Activated CD8-positive, alpha-beta memory T cell treated with anti-CD3 and anti-CD28 coated beads for 24 hours (primary cell): ENCODE measurements at regions not wholly inside any gene's neighbourhood (a gene's known extent, or its start where the extent isn't known, plus 50 kb on each side); places are given as distances from the start of the nearest gene placed in this dataset.

ENCODE experiments used
- DNase-seq: peaks from one replicate; pipeline ENCODE4 v3.0.0-alpha.2; 2020

DNA sequence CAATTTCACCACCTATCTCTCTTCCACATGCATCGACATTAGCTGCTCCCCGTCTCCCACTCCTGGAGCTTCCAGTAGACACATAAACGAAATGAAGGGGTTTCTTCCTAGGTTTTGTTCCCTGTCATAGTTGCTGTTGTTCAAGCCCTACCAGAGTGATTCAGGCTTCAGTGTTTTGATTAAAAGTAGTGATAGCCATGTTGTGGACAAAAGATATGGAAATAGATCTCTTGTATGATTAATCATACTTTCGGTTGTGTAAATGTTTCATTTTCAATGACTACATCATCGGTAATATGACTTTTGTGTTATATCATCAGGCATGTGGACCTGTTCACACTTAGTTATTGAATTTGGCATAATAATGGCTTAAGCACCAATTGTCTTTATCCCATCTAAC lies 96.5 kb upstream of the KLF3 start:
- no peak for DNase-seq

DNA sequence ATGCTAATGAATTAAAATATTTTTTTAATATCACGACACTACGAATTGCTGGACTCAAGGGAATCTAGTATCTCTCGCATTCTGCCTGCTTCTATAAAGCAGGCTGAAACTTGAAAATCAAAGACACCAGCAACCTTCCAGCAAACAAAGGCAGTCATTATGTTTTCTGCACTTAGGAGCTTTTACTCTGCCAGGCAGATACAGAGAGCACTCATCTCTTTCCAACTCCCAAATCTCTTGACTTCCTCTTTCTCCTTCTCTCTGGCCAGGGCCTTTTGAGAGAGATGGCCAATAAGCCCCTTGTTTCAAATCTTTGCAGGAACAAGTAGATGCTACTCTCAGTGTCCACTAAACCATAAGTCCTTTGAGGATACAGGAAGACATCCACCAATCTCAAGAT lies 95.2 kb upstream of the KLF3 start:
- DNase-seq, result no peak

DNA sequence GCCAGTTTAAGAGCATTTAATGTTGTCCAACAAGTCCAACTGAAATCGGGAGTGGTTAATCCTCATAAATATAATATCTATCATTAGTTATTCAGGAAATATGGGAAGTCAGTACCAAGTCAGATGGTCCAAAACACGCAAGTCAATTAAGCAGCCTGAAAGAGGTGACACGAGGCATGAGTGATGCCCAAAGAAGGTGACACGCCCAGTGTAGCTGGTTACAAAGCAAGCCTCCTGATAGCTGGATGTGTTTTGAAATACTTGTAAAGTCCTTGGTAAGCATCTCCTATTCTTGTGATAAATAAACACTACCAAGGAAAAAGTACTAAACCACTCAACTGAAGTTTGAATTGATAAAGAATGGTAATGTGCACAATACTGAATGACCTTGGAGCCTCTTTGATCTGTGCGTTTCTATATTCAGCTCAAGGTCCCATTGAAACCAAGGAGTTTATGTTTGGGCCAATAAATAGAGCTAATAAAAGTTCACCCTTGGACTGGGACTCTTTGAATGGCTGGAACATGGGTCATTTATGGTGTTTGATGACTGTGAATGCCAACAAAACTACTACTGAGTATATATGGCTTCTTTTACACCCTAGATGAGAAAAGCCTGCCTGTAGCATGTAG lies 93.2 kb upstream of the KLF3 start:
- no peak for DNase-seq

DNA sequence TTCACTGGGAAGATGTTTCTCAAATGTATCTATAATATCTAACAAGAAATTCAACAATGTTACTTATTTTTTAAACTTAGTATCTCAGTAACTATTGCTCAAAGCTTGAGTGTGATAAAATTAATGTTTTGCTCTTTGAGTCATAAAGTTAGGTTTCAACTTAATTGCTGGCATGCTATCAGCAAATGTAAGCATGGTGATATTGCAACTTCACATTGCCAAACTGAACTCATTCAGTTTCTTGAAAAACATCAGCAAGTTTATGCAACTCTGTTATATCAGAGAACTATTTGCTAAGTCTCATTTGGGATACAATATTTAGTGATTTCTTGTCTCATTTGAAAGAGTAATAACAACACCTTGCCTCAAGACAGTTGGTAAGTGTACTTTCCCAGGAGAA lies 91.2 kb upstream of the KLF3 start:
- DNase-seq, result no peak

DNA sequence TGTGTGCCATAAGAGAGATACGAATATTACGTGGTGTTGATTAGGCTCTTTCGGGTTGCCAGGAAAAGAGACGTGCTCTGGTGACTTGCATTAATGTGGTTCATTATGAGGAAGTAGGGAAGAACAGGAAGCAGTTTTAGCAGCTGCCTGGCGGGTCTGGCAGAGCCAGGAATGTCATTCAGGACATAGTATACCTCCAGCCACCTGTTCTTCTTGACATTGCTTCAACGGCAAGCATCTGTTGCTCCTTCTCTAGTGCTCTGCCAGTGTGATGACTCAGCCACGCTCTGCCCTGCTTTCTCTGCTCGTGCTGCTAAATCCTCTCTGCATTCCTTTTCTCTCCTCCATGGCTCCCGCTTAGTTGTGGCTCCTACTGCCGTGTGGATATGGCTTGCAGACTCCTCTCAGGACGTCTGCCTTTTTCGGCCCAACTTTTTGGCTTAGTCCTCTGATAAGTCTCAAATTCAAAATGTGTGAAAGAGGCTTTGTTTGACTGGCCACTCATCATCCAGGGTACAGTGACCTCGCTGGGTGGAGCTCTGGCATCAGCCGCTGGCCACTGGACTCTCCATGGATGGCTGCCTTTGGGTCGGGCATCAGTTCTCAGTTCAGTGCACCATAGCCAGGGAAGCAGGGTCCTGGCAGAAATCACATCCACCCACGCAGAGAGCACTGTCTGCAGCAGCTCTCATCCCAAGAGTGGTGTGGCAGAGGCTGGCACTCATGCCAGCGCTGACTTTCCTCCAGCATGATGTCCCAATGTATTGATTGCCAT lies 89.3 kb upstream of the KLF3 start:
- no peak for DNase-seq

DNA sequence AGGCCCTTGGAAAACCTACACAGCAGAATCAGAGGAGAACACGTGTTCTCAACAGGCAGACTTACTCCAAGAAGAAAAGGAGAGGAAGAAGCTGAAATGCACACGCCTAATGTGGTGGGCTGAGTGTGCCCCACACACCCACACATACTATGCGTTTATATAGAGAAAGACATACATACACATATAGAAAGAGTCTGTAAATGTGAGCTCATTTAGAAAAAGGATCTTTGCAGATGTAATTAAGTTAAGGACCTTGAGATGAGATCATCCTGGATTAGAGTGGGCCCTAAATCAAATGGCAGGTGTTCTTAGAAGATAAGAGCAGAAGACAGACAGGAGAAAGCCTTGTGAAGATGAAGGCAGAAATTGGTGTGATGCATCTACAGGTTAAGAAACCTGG lies 87.2 kb upstream of the KLF3 start:
- no peak for DNase-seq

DNA sequence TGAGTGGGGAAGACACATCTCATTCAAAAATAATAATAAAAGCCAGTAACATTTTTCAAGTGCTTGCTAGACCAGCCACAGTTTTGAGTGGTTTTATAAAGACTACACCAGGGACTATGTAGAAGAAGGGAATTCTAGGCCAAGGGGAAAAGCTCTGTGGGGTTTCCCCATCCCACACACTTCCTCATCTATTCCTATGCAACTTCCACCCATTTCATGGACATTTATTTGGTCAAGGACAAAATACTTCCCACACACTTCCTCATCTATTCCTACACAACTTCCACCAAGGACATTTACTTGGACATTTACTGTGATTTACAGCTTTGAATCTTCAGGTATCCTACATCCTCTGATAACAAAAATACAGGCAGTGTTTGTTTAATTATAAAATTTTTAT lies 86.5 kb upstream of the KLF3 start:
- no peak for DNase-seq

DNA sequence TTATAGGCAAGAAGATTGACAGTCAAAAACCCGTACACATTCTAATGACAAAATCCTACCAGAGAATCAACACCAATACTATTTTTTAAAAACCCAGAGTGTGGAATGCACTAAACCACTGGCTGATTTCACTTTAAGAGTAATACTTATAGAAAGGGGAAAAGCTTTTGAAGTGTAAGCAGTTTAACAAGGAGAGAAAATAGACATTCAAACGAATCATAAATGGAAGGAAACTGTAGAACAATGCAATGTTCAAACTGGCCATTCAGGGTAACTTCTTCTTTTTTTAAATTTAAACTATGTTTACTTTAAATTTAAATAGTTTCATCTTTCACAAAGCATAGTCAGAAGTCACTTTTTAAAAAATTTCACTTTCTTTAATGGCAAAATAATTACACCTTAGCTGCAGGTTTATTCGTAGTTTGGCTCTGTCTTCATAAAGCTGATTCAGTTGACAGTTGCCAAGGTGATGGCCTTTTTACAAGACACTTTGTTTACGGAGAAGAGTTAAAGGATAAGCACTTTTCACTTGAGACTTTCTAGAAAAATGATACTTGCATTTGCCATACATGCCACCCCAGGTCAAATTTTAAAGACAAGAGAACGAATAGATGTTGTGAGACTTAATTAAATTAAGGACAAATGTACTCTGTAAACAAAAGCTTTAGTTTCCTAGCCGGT lies 82.4 kb upstream of the KLF3 start:
- no peak for DNase-seq

DNA sequence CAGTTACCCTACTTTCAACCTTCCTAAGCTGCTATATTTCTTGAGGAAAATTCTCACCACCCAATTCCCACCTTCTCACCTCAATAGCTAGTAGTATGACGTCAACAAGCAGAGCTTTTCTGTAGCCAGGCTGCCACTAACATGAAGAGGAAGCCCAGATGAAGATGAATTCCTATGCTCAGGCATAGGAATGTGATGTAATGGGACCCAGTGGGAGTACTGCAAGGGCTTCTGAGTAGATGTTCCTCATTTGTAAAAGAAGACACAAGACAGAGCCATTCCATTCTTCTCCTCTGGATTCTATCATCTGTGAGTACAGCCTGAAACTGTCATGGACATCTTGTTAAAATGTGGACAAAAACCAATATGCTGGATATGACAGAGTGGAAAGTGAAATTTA lies 81.6 kb upstream of the KLF3 start:
- no peak for DNase-seq

DNA sequence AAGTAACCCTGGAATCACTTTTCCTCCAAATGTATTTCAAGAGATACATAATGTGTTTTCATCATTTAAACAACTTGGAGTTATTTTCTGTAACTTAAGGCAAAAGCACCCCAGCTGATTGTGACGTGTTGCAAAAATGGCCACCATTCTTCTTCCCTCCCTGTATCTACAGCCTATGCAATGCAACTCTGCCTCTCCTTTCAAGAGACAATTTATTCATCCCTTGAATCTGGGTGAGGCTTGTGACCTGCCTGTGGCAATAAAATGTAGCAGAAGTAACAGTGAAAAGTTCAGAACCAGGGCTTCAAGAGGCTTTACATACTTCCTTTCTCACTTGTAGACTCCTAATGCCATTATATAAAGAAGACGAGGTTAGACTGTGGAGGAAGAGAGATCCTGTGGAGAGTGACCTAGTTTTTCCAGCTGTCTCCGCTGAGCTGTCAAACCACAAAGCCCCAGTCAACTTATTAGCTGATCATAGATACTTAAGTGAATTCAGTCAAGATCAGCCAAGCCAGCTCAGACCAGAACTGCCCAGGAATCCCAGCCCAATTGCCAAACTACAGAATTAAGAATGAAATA lies 81.0 kb upstream of the KLF3 start:
- no peak for DNase-seq

DNA sequence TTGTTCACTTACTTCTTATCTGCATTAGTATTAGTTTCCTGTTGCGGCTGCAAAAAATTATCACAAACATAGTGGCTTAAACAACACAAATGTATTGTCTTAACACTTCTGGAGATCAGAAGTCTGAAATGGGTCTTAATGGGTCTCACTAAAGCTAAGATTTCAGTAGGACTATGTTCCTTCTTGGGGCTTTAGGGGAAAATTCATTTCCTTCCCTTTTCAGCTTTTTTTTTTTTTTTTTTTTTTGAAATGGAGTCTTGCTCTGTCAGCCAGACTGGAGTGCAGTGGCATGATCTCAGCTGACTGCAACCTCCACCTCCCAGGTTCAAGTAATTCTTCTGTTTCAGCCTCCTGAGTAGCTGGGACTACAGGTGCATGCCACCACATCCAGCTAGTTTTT lies 78.1 kb upstream of the KLF3 start:
- DNase-seq, result no peak

DNA sequence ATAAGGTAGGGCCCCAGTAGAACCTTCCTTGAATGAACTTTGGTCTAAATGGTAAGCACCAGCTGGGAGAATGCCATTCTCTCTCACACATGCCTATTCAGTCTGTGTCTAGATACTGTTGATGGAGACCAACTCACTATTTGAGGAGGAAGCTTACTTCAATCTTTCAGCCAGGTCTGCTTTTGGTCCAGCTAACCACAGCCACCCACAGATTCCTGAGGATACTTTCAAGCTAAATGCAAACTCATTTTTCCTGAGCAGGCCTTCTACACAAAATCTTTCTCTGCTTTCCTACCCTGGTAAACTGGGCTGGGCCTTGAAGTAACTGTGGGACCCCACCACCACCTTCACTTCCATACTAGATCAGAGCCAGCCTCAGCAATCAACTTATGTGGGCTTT lies 76.9 kb upstream of the KLF3 start:
- no peak for DNase-seq

DNA sequence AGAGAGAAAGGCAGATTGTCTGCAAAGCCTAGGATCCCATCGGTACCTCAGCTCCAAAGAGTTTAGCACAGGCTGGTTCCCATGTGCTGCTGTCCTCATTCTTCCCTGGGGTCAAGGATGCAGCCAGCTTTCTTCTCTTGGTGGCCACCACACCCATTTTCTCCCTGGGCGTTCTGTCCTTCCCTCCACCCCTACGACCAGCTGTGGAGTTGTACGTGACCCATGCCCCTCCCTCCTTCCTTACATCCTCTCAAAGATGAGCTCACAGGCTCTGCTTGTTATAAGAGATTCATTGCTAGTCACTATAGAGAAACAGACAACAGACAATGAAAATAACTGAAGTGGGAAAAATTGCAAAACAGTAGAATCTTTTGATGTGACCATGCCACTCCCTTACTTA lies 74.0 kb upstream of the KLF3 start:
- no peak for DNase-seq

DNA sequence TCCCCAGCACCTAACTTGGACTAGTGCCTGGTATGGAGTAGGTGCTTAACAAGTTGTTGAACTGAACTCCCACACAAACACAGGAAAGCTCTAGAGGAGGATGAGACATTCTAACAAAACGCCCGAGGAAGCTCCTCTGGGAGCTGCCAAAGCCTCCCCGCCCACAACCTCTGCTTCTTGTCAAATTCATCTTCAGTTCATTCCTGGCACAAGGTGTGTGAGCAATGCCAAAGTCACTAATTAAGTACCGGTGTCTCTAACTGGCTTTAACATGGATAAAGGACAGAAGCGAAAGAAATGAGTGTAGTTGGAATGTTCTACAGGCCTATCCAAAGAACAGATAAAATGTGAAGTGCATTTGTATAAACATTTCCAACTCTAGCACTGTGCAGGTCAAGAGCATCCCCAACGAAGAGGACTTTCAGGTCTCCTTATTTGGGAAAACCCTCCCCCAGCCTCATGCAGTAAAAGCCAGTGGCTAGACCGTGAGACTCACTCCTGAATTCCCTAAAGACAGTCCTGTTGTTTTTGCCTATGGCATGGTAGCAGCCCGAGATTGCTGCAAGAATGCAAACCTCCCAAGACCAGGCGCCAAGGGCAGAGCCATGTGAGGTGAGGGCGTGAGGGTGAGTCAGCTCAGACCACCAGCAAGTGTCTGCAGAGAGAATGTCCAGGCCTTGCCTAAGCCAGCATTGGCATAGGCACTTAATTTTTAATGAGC lies 72.2 kb upstream of the KLF3 start:
- no peak for DNase-seq

DNA sequence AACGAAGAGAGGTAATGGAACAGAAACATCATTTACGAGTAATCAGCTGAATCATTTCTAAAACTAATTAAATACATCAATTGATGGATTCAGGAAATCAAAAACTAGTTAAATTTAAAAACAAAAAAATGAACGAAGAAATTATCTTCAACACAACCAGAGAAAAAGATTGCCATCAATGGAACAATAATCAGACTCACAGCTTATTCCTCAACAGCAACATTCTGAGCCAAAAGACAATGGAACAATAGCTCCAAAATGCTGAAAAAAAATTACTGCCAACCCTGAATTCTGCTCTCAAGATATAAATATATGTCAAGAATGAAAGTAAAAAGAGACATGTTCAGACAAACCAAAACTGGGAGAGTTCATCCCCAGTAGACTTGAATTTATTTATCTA lies 65.5 kb upstream of the KLF3 start:
- DNase-seq, result no peak

DNA sequence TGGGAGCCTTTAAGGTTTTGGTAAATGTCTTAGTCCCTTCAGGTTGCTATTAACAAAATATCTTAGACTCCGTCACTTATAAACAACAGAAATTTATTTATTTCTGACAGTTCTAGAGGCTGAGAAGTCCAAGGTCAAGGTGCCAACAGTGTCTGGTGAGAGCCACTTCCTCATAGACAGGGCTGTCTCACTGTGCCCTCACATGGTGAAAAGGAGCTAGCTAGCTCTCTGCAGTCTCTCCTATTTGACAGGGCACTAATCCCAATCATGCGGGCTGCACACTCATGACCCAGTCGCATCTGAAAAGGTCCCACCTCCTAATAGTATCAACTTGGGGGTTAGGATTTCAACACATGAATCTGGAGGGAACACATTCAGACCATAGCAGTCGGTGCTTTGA lies 63.4 kb upstream of the KLF3 start:
- no peak for DNase-seq

DNA sequence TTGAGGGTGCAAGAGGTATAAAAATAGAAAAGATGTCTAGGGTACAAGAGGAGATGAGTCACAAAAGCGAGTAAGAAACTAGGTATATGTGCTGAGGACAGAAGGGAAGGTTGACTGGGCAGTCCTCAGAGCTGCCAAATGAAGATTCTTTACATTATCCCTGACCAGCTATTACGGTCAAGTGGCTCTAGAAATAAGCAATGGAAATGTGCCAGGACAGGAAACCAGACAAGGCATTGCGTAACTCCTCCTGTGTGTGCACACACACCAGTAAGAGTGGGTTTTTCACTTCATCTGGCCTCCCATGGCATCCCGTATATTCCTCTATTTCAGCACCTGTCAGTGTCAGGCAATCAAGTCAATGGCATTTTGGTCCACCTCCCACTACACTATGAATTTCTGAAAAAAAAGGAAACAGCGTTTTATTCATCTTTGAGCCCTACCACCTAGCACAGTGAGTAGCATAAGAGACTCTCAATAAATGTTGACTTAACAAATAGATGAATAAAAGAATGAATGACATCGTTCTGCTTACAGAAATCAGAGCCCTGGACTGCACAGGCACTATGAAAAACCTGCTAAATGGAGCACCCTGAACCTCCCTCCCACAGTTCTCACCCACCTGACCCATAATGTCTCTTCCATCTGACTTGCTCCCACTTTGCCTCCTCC lies 62.6 kb upstream of the KLF3 start:
- DNase-seq, result no peak

DNA sequence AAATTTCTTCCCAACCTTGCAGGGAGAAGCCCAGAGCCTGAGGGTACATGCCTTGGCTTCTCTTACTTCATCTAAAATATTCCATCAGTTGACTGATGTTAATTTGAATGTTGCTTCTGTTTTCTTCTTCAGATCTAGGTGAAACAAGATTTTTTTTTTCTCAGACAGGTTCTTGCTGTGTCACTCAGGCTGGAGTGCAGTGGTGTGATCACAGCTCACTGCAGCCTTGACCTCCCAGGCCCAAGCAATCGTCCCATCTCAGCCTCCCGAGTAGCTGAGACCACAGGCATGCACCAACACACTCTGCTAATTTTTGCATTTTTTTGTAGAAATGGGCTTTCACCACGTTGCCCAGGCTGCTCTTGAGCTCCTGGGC lies 62.1 kb upstream of the KLF3 start:
- DNase-seq, result no peak

DNA sequence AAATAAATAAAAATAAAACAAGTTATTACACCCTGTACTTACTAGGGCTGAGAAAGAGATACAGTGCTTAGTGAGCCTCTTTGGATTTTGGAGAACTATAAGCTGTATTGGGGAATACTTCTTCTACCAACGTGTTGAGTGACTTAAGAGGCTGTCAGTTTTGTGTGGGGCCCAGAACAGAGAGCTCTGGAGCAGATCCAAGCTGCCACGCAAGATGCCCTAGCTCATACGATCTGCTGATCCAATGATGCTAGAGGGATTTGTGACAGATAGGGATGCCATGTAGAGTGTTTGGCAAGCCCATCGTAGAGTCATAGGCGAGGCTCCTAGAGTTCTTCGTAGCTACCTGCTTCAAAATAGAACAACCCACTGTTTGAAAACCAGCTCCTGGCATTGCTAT lies 60.3 kb upstream of the KLF3 start:
- DNase-seq, result peak; percentile 21

DNA sequence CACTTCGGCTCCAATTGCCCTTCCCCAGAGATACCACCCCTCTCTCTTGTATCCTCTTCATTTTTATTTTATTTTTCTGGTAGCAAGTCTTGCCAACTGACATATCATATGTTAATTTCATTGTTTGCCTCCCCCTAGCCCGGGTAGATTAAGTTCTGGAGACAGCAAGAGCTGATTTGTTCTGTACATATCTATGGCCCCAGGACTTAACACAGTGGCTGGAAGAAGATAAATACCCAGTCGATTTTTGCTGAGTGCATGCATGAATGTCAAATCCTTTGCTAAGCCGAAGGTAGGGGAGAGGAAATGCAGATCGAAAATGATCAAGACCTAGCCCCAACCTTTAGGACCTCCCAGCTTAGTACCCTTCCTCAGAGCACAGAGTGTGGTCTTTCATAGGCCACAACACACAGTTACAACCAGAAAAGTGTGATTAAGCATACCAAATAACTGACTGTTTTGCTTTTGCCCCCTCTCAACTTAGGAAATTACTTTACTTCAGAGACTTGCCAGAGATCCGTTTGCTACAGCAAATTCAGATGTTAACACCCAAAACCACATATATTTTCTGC lies 58.7 kb upstream of the KLF3 start:
- peak; percentile 32 for DNase-seq

DNA sequence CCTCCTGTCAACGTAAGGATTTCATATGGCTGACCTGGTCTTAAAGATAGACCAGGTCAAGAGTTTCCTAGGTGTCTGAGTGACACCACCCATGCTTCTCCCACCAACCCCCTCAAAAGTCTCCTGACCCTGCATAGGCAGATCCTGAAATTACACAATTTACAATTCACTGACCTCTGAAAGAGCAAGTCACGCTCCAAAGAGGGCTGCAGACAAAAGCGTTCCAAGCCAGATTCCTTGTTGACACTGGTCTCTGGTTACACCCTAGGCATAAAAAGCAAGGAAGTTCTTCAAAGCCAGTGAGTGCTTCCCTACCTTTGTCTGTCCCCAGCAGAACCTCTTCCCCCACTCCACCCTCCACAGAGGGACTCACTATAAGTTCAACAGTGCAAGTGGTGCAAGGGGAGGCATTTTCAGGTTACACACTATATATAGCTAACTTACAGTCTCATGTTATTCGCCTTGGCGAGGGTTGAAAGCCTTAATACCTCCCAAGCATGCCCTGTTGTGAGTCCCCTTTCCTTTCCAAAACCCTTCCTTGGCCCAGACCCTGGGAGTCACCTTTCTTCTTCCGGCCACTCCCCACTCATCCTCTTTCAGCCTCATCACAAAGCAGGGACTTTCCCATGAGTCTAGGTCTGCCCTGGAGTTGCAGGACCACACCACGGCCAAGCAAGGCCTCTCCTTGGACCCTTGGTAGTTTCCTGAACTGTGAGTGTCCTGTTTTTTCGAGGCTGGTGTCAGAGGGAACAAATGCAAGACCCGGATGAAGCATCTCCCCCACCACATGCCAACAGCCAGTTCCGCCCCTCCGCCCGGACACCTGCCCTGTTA lies 58.0 kb upstream of the KLF3 start:
- peak; percentile 47 for DNase-seq

DNA sequence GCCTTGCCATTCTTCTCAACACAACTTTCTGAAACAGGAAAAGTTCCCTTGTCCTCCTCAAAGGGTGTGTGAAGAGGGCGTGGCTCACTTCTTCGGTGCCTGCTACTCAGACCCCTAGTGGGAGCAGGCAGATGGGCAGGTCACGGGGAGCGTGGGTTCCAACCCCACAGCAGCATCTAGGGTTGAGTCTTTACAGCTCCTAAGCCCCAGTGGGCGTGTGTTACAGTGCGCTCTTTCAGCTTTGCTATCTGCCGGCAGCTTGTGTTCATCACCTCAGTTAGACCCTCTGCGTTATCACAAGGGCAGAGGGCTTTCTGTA lies 57.5 kb upstream of the KLF3 start:
- peak; percentile 54 for DNase-seq
